ENCODE measurements at regions not wholly inside any gene's neighbourhood (a gene's known extent, or its start where the extent isn't known, plus 50 kb on each side); places are given as distances from the start of the nearest gene placed in this dataset. TPM values are rescaled to one million over a fixed set of nuclear protein-coding genes. Genes with fewer than 3 reads are reported as not detected.
"Not testable (repeated sequence)": the region's sequence is repeated elsewhere in the genome, so short reads cannot be mapped to it uniquely, and the experiment has no call there.

DNA sequence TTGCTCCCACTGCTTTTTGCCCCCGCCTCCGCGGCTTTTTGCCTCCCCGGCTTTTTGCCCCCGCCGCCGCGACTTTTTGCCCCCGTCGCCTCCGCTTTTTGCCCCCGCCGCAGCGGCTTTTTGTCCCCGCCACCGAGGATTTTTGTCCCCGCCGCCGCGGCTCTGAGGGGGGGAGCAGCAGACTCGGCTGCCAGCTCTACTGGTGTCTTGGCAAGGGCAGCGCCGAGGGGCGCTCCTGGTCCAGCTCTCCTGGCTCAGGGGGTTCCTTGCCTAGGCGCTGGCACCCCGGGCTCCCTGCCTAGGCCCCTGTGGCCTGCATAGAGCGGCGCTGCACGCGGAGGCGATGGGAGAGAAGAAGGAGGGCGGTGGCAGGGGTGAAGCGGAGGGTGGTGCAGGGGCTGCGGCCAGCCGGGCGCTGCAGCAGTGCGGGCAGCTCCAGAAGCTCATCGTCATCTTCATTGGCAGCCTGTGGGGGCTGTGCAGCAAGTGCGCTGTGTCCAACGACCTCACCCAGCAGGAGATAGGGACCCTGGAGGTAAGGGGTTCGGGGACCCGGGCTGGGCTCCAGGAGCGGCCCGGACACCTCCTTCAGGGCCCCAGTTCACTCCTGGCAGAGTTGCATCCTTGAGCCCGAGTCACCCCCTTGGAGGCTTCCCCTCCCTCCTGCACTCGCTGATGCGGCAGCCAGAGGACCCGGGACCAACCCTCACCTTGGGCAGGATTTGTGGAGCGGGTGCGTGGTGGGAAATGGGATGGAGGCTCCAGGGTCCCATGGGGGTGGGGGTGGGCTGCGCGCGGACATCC lies 642.4 kb downstream of the GOLGA6L6 start (continued):
- TF ChIP-seq RXRA (IDR thresholded peaks at IDR 0.05) (no peak), JUND (IDR thresholded peaks at IDR 0.05) (no peak), FOXA2 (IDR thresholded peaks at IDR 0.05) (no peak)
- TF ChIP-seq, protein P1, sequence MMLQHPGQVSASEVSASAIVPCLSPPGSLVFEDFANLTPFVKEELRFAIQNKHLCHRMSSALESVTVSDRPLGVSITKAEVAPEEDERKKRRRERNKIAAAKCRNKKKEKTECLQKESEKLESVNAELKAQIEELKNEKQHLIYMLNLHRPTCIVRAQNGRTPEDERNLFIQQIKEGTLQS (IDR thresholded peaks at IDR 0.05) = no peak

DNA sequence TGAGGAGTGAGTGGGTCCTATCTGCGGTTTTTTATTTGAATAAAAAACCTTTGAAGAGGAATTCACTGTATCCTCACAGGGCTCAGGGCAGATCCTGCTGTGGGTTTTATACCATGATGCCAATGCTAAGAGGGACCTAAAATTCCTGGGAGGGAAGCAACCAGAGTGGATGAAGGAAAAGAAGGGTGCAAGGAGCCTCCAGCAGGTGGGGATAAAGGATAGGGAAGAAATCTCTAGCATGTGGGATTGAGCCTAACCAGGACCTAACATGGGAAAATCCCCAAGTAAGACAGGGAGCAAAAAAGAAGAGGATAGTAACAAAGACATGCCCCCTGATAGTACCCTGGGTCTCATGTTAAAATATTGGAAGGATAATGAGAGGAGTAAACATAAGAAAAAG lies 652.8 kb downstream of the GOLGA6L6 start:
- not testable (repeated sequence) for H3K36me3 ChIP-seq (ENCODE audit: control insufficient read depth in 4 of 4, insufficient read depth in 3 of 4, low read depth in 1 of 4, low read length in 3 of 4); H3K9ac ChIP-seq (ENCODE audit: low read depth in 1 of 2, low read length in 2 of 2); H3K4me1 ChIP-seq (ENCODE audit: control insufficient read depth in 4 of 4, insufficient read depth in 4 of 4, low read length in 3 of 4); H3K27me3 ChIP-seq (ENCODE audit: control insufficient read depth in 4 of 4, insufficient read depth in 4 of 4, low read length in 3 of 4); H3K9me3 ChIP-seq (ENCODE audit: control insufficient read depth in 4 of 4, low read length in 3 of 4); H3K27ac ChIP-seq (ENCODE audit: low read depth in 1 of 2, low read length in 2 of 2); H3K4me3 ChIP-seq (ENCODE audit: low read depth in 1 of 3, low read length in 3 of 3); DNase-seq (ENCODE audit: low spot score)
- WGBS = 40% methylated on average over 1 of the region's 1 CpG

DNA sequence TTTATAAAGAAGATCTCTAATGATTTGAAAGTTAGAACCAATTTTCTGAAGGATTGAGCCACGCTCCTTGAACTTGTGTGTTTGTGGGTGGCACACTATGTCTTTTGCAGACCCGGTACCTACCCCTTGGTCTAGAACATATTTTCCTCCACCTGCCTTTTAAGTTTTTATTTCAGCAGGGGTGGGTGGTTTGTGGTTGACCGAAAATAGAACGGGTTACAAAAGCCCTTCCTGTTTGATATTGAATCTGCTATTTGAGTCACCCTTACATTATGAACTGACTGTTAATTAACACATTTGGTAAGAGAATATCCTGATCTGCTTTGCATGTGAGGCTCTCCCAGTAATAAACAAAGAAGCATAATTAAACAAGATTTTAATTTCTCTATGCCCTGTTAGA lies 697.5 kb downstream of the GOLGA6L6 start:
- H3K4me1 ChIP-seq (ENCODE audit: control insufficient read depth in 4 of 4, insufficient read depth in 4 of 4, low read length in 3 of 4); H3K36me3 ChIP-seq (ENCODE audit: control insufficient read depth in 4 of 4, insufficient read depth in 3 of 4, low read depth in 1 of 4, low read length in 3 of 4); H3K27ac ChIP-seq (ENCODE audit: low read depth in 1 of 2, low read length in 2 of 2); H3K4me3 ChIP-seq (ENCODE audit: low read depth in 1 of 3, low read length in 3 of 3); H3K9ac ChIP-seq (ENCODE audit: low read depth in 1 of 2, low read length in 2 of 2); DNase-seq (ENCODE audit: low spot score); H3K27me3 ChIP-seq (ENCODE audit: control insufficient read depth in 4 of 4, insufficient read depth in 4 of 4, low read length in 3 of 4); H3K9me3 ChIP-seq (ENCODE audit: control insufficient read depth in 4 of 4, low read length in 3 of 4): not testable (repeated sequence)
- 59% methylated on average over 4 of the region's 4 CpGs for WGBS

Small RNAs in the stretch of these regions (small RNA-seq; reads per million reads assigned to genes)
- gene AC138701.2 (not detected), gene IGHD1OR15-1A (not detected), gene IGHD2OR15-2A (not detected), gene IGHD3OR15-3A (not detected), gene IGHD4OR15-4A (not detected), gene IGHD5OR15-5A (not detected), gene RN7SL584P (not detected), gene RNU6-978P (not detected)

Data from liver (tissue), 8 donors.